ENCODE measurements at regions not wholly inside any gene's neighbourhood (a gene's known extent, or its start where the extent isn't known, plus 50 kb on each side); places are given as distances from the start of the nearest gene placed in this dataset.

DNA sequence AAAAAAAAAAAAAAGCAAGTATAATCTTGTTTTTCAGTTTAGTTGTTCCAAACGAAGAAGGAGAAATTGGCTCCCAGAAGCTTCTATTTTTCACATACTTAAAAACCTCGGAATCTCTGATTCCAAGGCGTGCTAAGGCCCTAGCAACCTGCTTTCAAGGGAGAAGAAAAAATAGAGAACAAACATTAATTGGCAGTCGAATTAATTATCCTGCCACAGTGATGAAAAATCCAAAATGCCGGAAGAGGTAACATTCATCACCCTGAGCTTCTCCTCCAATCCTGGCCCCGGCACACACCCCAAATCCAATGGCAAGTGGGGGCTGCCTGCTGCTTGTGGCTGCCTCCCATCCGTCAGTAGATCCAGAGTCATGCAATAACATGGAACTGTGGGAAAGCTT, 250.2 kb upstream of the CHAC2 start:
- Histone ChIP-seq H3K4me2 (ENCODE audit: control insufficient read depth, extremely low read depth, insufficient read depth, low read depth, low read length) (no peak overlapping the region), H3K27ac (ENCODE audit: control insufficient read depth, insufficient read depth, low read length) (no peak overlapping the region), H4K20me1 (ENCODE audit: control insufficient read depth, extremely low read depth, insufficient read depth, low read length) (no peaks in the 10 kb centered on the region), H3K27me3 (ENCODE audit: control insufficient read depth, extremely low read depth, insufficient read depth, low read length) (no peaks in the 10 kb centered on the region), H3K9ac (ENCODE audit: control insufficient read depth, extremely low read depth, insufficient read depth, low read length) (no peak overlapping the region), H3K36me3 (ENCODE audit: control insufficient read depth in 2 of 2, extremely low read depth in 1 of 2, insufficient read depth in 2 of 2, low read length in 2 of 2) (no peaks in the 10 kb centered on the region), H3K79me2 (ENCODE audit: control insufficient read depth, insufficient read depth, low read length) (no peaks in the 10 kb centered on the region), H3K4me3 (ENCODE audit: control insufficient read depth in 2 of 3, extremely low read depth in 1 of 3, insufficient read depth in 2 of 3, low read depth in 1 of 3, low read length in 3 of 3) (no peak overlapping the region), H3K4me1 (ENCODE audit: control insufficient read depth, extremely low read depth, insufficient read depth, low read length) (no peaks in the 10 kb centered on the region), H3K9me1 (ENCODE audit: control insufficient read depth, extremely low read depth, insufficient read depth, low read length) (no peaks in the 10 kb centered on the region), H2AFZ (ENCODE audit: control insufficient read depth, low read length) (no peak overlapping the region), H3K9me3 (ENCODE audit: control insufficient read depth, low read depth, low read length) (no peaks in the 10 kb centered on the region)
- no peak for DNase-seq (ENCODE audit: low read depth, low spot score)
- TF ChIP-seq CTCF (optimal IDR thresholded peaks at IDR 0.05 in 1 of 3, IDR thresholded peaks at IDR 0.05 in 1 of 3, conservative IDR thresholded peaks at IDR 0.05 in 1 of 3; ENCODE audit: extremely low read depth in 1 of 3, insufficient read depth in 2 of 3, low read length in 3 of 3) = no peak
- TF ChIP-seq EZH2 (IDR thresholded peaks at IDR 0.05; ENCODE audit: low read length) = no peak
- FAIRE-seq = no peak
- dilution Hi-C loops (cut with MboI; ENCODE audit: extremely low pct_ligation_motif_present, low sequenced_read_pairs) = no loop called here

DNA sequence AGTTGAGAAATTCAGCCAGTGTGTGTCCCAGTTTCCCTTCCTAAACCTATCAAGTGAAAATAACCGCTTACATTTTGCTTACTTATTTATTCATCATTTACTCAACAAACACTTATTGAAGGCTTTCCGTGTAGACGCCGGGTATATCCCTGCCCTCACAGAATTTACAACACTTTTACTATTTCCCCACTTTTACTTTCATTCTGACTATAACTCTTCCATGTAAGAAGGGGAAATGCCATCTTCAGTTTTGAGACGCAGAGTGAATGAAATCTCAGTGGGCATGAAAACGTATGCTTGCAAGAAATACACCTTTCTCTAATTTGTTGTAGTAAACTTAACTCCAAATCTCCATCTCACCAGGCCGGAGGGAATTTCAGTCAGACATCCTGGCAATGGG, 251.0 kb upstream of the CHAC2 start:
- Histone ChIP-seq H3K79me2 (ENCODE audit: control insufficient read depth, insufficient read depth, low read length) (no peaks in the 10 kb centered on the region), H3K27me3 (ENCODE audit: control insufficient read depth, extremely low read depth, insufficient read depth, low read length) (no peaks in the 10 kb centered on the region), H3K9me3 (ENCODE audit: control insufficient read depth, low read depth, low read length) (no peaks in the 10 kb centered on the region), H3K9ac (ENCODE audit: control insufficient read depth, extremely low read depth, insufficient read depth, low read length) (no peak overlapping the region), H3K27ac (ENCODE audit: control insufficient read depth, insufficient read depth, low read length) (no peak overlapping the region), H3K4me3 (ENCODE audit: control insufficient read depth in 2 of 3, extremely low read depth in 1 of 3, insufficient read depth in 2 of 3, low read depth in 1 of 3, low read length in 3 of 3) (no peak overlapping the region), H4K20me1 (ENCODE audit: control insufficient read depth, extremely low read depth, insufficient read depth, low read length) (no peaks in the 10 kb centered on the region), H2AFZ (ENCODE audit: control insufficient read depth, low read length) (no peak overlapping the region), H3K4me2 (ENCODE audit: control insufficient read depth, extremely low read depth, insufficient read depth, low read depth, low read length) (no peak overlapping the region), H3K4me1 (ENCODE audit: control insufficient read depth, extremely low read depth, insufficient read depth, low read length) (peaks cover 3% of the 10 kb centered on the region), H3K9me1 (ENCODE audit: control insufficient read depth, extremely low read depth, insufficient read depth, low read length) (no peaks in the 10 kb centered on the region), H3K36me3 (ENCODE audit: control insufficient read depth in 2 of 2, extremely low read depth in 1 of 2, insufficient read depth in 2 of 2, low read length in 2 of 2) (no peaks in the 10 kb centered on the region)
- no peak for TF ChIP-seq EZH2 (IDR thresholded peaks at IDR 0.05; ENCODE audit: low read length)
- TF ChIP-seq CTCF (optimal IDR thresholded peaks at IDR 0.05 in 1 of 3, IDR thresholded peaks at IDR 0.05 in 1 of 3, conservative IDR thresholded peaks at IDR 0.05 in 1 of 3; ENCODE audit: extremely low read depth in 1 of 3, insufficient read depth in 2 of 3, low read length in 3 of 3) = no peak
- FAIRE-seq = no peak
- dilution Hi-C loops (cut with MboI; ENCODE audit: extremely low pct_ligation_motif_present, low sequenced_read_pairs) = no loop called here
- DNase-seq (ENCODE audit: low read depth, low spot score) = no peak
